NT2/D1 (cell line): ENCODE measurements at regions not wholly inside any gene's neighbourhood (a gene's known extent, or its start where the extent isn't known, plus 50 kb on each side); places are given as distances from the start of the nearest gene placed in this dataset.

Experiments
- DNase-seq: peaks from one replicate; pipeline ENCODE4 v3.0.0-alpha.2; 2011; ENCODE audit warnings: low read depth, low spot score
- H3K27me3 ChIP-seq: 2 replicates; pipeline ENCODE4 v1.6.0; 2011; ENCODE audit warnings: mild to moderate bottlenecking; ENCODE audit not compliant: insufficient read length, insufficient read depth
- H3K36me3 ChIP-seq: 2 replicates; pipeline ENCODE4 v1.6.1; 2011; ENCODE audit warnings: mild to moderate bottlenecking, low read length, mixed read lengths; ENCODE audit not compliant: insufficient read depth, insufficient read length
- H3K4me1 ChIP-seq: 2 replicates; pipeline ENCODE4 v1.5.1; 2011; ENCODE audit not compliant: insufficient read depth, insufficient read length
- H3K4me3 ChIP-seq: 2 replicates; pipeline ENCODE4 v1.5.1; 2011; ENCODE audit warnings: low read depth; ENCODE audit not compliant: insufficient read length
- H3K9ac ChIP-seq: 2 replicates; pipeline ENCODE4 v1.6.0; 2011; ENCODE audit warnings: low read depth; ENCODE audit not compliant: insufficient read length
- H3K9me3 ChIP-seq: 2 replicates; pipeline ENCODE4 v1.5.1; 2011; ENCODE audit warnings: mild to moderate bottlenecking, low read length; ENCODE audit not compliant: insufficient read depth
- SUZ12 ChIP-seq: IDR thresholded peaks from 2 replicates; pipeline ENCODE4 v1.6.1; 2011; ENCODE audit not compliant: insufficient read length, insufficient read depth; ENCODE audit errors: extremely low read depth
- YY1 ChIP-seq: IDR thresholded peaks from 2 replicates; pipeline ENCODE4 v1.6.1; 2011; ENCODE audit not compliant: insufficient read length, insufficient read depth
- ZNF274 ChIP-seq: IDR thresholded peaks from 2 replicates; pipeline ENCODE4 v1.6.1; 2011; ENCODE audit warnings: mild to moderate bottlenecking, low read depth, low read length

DNA sequence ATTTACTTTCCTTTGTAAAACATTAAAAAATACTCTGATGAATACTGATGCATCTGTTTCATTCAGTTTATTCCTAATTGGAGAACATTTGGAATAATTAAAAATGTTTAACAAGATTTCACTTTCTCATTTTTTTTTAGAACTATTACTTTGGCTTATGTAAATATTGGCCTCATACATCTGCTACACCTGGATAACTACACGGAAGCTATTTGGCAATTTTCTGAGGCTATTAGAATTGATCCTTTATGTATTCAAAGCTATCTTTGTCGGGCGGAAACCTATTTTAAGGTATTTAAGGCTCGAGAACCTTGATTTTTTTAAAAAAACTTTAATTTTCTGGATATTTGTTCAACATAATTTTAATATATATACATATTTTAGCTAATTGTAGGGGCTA, 196.7 kb downstream of the TTC6 start:
- Histone ChIP-seq H3K27me3 (no peaks in the 10 kb centered on the region), H3K4me3 (no peak overlapping the region), H3K9me3 (no peaks in the 10 kb centered on the region), H3K4me1 (no peaks in the 10 kb centered on the region), H3K36me3 (no peaks in the 10 kb centered on the region), H3K9ac (no peak overlapping the region)
- TF ChIP-seq YY1, result no peak
- TF ChIP-seq SUZ12, result no peak
- no peak for TF ChIP-seq ZNF274
- DNase-seq, result no peak

DNA sequence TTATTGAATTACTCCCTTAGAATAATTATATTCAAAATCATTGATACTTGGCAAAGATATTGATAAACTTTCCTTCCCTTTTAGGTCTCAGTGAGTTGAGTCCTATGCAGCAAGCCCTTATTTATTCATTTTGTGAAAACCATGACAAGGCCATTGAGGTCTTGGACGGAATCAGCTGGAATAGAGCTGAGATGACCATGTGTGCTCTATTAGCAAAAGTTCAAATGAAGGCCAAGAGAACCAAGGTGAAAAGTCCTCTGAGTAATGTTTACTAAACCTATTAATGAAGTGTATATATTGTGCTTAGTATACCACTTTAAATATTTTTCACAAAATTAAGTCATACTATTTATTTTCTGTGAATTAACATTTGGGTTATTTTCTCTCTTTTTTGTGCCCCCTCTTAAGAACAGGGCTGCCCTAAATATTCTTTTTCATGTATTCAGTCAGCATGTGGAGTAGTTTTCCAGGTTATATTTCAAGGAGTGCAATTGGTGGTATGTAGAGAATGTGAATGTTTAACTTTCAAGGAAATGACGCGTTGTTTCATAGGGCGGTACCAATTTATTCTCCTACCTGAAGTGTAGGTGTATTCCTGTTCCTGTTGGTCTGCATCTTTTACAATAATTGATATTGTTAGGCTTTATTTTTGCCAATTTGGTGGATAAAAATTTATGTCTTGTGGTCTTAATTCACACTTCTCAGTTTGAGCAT, 201.4 kb downstream of the TTC6 start:
- Histone ChIP-seq H3K27me3 (no peaks in the 10 kb centered on the region), H3K4me1 (no peaks in the 10 kb centered on the region), H3K36me3 (no peaks in the 10 kb centered on the region), H3K9ac (no peak overlapping the region), H3K9me3 (no peaks in the 10 kb centered on the region), H3K4me3 (no peak overlapping the region)
- DNase-seq, result no peak
- TF ChIP-seq SUZ12 (no peak), ZNF274 (no peak), YY1 (no peak)

DNA sequence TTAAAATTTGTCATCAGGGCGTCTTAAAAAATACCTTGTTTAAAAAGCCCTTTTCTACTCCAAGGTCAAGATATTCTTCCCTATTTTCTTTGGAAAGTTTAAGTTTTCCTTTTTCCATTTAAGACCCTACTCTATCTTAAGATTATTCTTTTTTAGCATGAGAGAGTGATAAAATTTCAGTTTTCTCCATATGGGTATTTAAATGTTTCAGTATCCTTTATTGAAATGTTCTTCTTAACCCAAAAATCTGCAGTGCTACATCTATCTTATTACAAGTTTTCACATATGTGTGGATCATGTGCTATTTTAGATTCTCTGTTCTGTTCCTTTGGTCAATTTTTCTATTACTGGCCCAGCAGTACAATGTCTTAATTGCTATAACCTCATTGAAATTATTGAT, 202.2 kb downstream of the TTC6 start:
- no peak for DNase-seq
- no peaks in the 10 kb centered on the region for H3K36me3 ChIP-seq
- H3K9me3 ChIP-seq, result no peaks in the 10 kb centered on the region
- no peak overlapping the region for H3K4me3 ChIP-seq
- H3K4me1 ChIP-seq, result no peaks in the 10 kb centered on the region
- no peak overlapping the region for H3K9ac ChIP-seq
- no peak for TF ChIP-seq SUZ12
- no peak for TF ChIP-seq YY1
- no peak for TF ChIP-seq ZNF274
- no peaks in the 10 kb centered on the region for H3K27me3 ChIP-seq

DNA sequence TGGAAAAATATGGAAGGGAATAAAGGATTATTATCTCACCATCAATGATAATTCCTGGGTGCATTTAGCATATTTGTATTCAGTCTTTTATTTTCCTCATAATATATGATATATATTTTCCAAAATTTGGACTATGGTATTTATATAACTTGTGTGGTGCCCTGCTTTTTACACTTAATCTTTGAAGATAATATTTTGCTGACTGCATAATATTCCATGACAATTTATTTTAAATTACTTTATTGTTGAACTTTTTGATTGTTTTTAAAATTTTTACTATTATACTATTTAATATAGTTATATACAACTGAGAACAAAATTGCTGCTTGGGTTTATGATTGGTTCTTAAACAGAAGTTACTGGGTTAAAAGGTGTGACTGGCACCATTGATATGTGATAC, 212.3 kb downstream of the TTC6 start:
- Histone ChIP-seq H3K27me3 (no peaks in the 10 kb centered on the region), H3K9ac (no peak overlapping the region), H3K36me3 (no peaks in the 10 kb centered on the region), H3K4me1 (no peaks in the 10 kb centered on the region), H3K9me3 (no peaks in the 10 kb centered on the region), H3K4me3 (no peak overlapping the region)
- no peak for DNase-seq
- no peak for TF ChIP-seq SUZ12
- TF ChIP-seq ZNF274, result no peak
- TF ChIP-seq YY1, result no peak

DNA sequence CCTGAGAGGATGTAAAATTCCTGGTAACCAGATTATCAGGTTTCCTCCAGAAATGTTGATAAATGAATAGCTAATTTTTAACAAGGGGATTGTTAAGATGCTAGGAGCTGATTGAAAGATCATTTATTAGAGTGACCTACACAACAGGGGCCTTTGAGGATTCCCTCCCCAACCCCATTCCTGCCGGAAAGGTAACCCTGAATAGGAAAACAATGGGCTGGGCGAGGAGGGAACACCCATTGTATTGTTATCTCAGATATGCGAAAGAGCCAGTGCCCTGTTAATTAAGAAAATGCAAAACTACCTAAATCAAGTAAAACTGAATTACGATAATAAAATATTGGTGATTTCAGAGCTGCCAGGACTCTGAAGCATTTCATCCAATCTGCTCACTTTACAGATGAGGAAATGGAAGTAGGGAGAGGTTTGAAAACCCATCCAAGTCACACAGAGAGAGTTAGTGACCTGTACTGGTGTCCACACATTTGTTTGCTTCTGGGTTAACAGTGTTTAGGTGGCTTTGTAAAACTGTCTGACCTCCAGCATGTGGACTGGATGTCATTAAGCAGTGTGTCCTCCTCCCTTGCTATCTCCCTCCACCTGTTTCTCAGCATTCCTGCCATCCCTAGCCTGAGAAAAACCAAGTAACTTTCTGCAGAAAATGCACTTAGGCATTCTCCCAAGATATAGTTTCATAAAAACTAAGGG, 214.8 kb downstream of the TTC6 start:
- H3K4me3 ChIP-seq, result no peak overlapping the region
- H3K27me3 ChIP-seq, result no peaks in the 10 kb centered on the region
- H3K36me3 ChIP-seq, result no peaks in the 10 kb centered on the region
- no peak for DNase-seq
- no peak for TF ChIP-seq ZNF274
- no peak for TF ChIP-seq SUZ12
- no peak for TF ChIP-seq YY1
- no peaks in the 10 kb centered on the region for H3K4me1 ChIP-seq
- H3K9me3 ChIP-seq, result no peaks in the 10 kb centered on the region
- H3K9ac ChIP-seq, result no peak overlapping the region

DNA sequence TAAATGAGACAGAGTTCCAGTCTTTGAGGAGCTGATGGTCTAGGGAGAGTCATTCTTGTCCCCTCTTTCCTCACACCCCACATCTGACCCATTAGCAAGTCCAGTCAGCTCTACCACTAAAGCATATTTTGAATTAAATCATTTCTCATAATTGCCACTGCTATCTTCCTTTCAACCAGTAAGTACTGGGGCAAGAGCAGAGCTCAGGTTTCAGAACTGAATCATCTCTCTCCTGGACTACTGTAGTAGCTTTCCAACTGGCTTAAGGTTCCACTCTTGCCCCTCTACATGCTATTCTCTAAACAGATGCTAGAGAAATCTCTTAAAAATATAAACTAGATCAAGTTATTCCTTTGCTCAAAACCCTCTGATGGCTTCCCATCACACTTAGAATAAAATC, 218.3 kb downstream of the TTC6 start:
- Histone ChIP-seq H3K36me3 (no peaks in the 10 kb centered on the region), H3K4me3 (no peak overlapping the region), H3K9me3 (no peaks in the 10 kb centered on the region), H3K27me3 (no peaks in the 10 kb centered on the region), H3K9ac (no peak overlapping the region), H3K4me1 (no peaks in the 10 kb centered on the region)
- TF ChIP-seq ZNF274, result no peak
- TF ChIP-seq YY1, result no peak
- no peak for TF ChIP-seq SUZ12
- DNase-seq, result no peak

DNA sequence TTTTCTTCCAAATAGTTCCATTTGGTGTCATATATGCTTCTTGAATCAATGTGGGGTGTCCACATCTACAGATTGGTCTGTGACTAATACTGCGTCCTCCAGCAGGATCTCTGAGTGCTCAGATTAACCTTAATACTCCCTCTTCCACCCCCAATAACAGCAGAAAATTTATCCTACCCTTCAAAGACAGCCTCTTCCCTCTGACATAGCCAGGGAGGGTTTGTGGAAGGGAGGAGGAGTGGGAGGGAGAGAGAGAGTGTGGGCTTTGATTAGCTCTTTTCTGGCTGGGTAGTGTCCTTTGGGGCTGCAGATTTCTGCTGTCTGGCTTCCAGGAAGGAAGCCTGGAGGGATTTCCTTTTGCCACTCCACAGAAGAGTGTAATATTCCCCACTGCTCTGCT, 220.7 kb downstream of the TTC6 start:
- H3K9ac ChIP-seq, result no peak overlapping the region
- no peak overlapping the region for H3K4me3 ChIP-seq
- H3K9me3 ChIP-seq, result no peaks in the 10 kb centered on the region
- TF ChIP-seq SUZ12 (no peak), YY1 (no peak), ZNF274 (no peak)
- DNase-seq, result no peak
- H3K27me3 ChIP-seq, result no peaks in the 10 kb centered on the region
- no peaks in the 10 kb centered on the region for H3K36me3 ChIP-seq
- H3K4me1 ChIP-seq, result no peaks in the 10 kb centered on the region
